GM06990 (cell line): ENCODE measurements at regions not wholly inside any gene's neighbourhood (a gene's known extent, or its start where the extent isn't known, plus 50 kb on each side); places are given as distances from the start of the nearest gene placed in this dataset.
"Not testable (repeated sequence)": the region's sequence is repeated elsewhere in the genome, so short reads cannot be mapped to it uniquely, and the experiment has no call there.

Source experiments
- DNase-seq: peaks from one replicate; pipeline ENCODE4 v3.0.0-alpha.2; 2011; ENCODE audit not compliant: insufficient read length; ENCODE audit errors: extremely low read depth
- H3K27me3 ChIP-seq: replicated peaks from 2 replicates; pipeline ENCODE4 v1.6.0; 2011; ENCODE audit warnings: low read length; ENCODE audit not compliant: control insufficient read depth, insufficient read depth
- H3K36me3 ChIP-seq: 2 replicates; pipeline ENCODE4 v1.5.1; 2011; ENCODE audit warnings: low read length; ENCODE audit not compliant: control insufficient read depth, insufficient read depth
- H3K4me3 ChIP-seq: replicated peaks from 2 replicates; pipeline ENCODE4 v1.5.1; 2011; ENCODE audit warnings: low read depth, mild to moderate bottlenecking, control low read depth, low read length
- TF ChIP-seq, protein P1 (sequence below): IDR thresholded peaks from 2 replicates; pipeline ENCODE4 v1.5.1; 2011; ENCODE audit warnings: low read length, control low read depth, mild to moderate bottlenecking, inconsistent platforms; ENCODE audit not compliant: insufficient read depth, poor library complexity, severe bottlenecking

DNA sequence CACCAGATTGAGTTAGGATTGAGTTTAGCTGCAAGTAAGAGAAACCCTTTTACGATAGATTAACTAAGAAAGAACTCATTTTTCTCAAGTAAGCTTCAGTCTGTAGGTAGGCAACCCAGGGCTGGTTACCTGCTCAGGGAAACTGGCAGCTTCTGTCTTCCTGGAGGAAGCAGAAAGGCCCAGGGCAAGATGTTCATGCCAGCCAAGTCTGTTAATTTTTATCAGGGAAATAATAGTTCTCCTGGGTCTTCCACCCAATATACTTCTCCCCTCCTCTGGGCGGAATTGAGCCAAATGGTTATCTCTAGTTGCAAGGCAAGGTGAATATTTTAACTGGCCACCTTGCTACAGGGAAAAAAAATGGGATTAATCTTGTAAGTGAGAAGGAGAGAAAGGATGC is 98.2 kb downstream of the UTRN start:
- TF ChIP-seq, protein P1, sequence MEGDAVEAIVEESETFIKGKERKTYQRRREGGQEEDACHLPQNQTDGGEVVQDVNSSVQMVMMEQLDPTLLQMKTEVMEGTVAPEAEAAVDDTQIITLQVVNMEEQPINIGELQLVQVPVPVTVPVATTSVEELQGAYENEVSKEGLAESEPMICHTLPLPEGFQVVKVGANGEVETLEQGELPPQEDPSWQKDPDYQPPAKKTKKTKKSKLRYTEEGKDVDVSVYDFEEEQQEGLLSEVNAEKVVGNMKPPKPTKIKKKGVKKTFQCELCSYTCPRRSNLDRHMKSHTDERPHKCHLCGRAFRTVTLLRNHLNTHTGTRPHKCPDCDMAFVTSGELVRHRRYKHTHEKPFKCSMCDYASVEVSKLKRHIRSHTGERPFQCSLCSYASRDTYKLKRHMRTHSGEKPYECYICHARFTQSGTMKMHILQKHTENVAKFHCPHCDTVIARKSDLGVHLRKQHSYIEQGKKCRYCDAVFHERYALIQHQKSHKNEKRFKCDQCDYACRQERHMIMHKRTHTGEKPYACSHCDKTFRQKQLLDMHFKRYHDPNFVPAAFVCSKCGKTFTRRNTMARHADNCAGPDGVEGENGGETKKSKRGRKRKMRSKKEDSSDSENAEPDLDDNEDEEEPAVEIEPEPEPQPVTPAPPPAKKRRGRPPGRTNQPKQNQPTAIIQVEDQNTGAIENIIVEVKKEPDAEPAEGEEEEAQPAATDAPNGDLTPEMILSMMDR, result no peak
- no peak for DNase-seq
- H3K4me3 ChIP-seq, result no peak overlapping the region
- no peaks in the 10 kb centered on the region for H3K27me3 ChIP-seq
- H3K36me3 ChIP-seq, result no peaks in the 10 kb centered on the region

DNA sequence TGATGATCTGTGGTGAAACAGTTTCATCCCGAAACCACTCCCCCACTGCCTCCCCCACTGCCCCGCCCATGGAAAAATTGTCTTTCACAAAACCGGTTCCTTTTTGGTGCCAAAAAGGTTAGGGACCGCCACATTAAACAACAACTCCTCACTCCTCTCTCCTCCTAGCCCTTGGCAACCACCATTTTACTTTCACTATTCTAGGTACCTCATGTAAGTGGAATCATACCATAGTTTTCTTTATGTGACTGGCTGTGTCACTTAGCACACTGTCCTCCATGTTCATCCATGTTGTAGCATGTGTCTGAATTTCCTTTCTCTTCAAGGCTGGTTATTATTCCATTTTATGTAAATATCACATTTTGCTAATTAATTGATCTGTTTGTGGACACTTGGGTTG is 99.3 kb downstream of the UTRN start:
- TF ChIP-seq, protein P1, result no peak
- H3K36me3 ChIP-seq, result no peaks in the 10 kb centered on the region
- H3K27me3 ChIP-seq, result no peaks in the 10 kb centered on the region
- DNase-seq, result no peak
- H3K4me3 ChIP-seq, result no peak overlapping the region

DNA sequence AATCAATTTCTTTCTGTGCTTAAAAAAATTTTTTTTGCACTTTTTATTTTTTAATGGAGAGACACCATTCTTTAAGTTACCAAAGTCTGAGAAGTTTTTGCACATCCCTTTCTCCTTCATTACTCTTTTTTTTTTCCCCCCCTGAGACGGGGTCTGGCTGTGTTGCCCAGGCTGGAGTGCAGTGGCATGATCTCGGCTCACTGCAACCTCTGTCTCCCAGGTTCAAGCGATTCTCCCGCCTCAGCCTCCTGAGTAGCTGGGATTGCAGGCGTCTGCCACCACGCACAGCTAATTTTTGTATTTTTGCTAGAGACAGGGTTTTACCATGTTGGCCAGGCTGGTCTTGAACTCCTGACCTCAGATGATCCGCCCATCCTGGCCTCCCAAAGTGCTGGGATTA is 104.3 kb downstream of the UTRN start:
- not testable (repeated sequence) for H3K4me3 ChIP-seq, H3K36me3 ChIP-seq, H3K27me3 ChIP-seq, DNase-seq

DNA sequence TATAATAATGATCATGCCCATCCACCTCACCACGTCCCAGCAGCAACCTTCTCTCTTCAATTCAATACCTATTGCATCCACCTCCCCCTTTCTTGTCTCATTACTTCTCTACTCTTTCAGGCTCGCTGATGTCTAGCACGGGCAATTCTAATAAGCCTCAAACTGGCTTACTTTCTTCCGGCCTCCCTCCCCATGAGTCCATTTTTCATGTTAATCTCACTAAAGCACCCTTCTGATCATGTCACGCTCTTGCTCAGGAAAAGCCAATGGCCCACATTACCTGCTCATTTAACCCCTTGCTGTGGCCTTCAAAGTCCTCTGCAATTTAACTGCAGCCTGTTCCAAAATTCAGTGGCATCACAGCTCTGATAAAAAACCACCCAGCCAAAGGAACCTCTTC is 105.1 kb downstream of the UTRN start:
- Histone ChIP-seq H3K4me3 (no peak overlapping the region), H3K36me3 (no peaks in the 10 kb centered on the region; the same call in 1 of the 2 replicates), H3K27me3 (no peaks in the 10 kb centered on the region)
- TF ChIP-seq, protein P1, result no peak
- DNase-seq, result no peak

DNA sequence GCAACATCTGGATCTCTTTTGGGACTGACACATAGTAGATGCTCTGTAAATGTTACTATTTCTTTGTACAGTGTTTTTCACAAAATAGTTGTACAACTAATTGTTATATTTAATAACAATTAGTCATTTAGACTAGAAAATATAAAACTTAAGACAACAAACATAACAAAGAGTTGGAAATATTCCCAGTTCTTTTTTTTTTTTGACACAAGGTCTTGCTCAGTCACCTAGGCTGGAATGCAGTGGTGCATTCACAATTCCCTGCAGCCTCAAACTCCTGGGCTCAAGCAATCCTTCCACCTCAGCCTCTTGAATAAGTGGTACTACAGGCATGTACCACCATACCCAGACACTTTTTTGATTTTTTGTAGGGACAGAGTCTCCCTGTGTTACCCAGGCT is 105.8 kb downstream of the UTRN start:
- no peaks in the 10 kb centered on the region; the same call in 1 of the 2 replicates for H3K36me3 ChIP-seq
- TF ChIP-seq, protein P1, result no peak
- H3K4me3 ChIP-seq, result no peak overlapping the region
- no peak for DNase-seq
- no peaks in the 10 kb centered on the region for H3K27me3 ChIP-seq

DNA sequence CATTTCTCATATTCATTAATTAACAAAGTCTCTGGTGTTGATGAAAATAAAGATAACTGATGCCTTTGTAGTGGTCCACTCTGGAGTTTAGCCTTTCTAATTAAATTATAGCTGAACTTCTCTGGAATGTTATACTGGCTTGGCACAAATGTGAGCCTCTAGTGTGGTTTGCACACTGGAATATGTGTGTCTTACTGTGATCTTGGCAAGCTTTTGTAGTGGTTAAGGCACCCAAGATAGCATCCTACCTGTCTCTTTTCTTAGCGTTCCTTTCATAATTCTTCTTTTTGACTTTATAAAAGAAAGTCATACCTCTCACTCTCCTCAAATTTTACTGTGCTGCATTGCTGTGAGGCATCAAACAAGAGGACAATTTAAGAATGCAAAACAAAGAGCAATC is 107.4 kb downstream of the UTRN start:
- Histone ChIP-seq H3K4me3 (no peak overlapping the region), H3K27me3 (no peaks in the 10 kb centered on the region), H3K36me3 (no peaks in the 10 kb centered on the region; the same call in 1 of the 2 replicates)
- TF ChIP-seq, protein P1, result no peak
- no peak for DNase-seq
